ENCODE measurements at regions not wholly inside any gene's neighbourhood (a gene's known extent, or its start where the extent isn't known, plus 50 kb on each side); places are given as distances from the start of the nearest gene placed in this dataset.

DNA sequence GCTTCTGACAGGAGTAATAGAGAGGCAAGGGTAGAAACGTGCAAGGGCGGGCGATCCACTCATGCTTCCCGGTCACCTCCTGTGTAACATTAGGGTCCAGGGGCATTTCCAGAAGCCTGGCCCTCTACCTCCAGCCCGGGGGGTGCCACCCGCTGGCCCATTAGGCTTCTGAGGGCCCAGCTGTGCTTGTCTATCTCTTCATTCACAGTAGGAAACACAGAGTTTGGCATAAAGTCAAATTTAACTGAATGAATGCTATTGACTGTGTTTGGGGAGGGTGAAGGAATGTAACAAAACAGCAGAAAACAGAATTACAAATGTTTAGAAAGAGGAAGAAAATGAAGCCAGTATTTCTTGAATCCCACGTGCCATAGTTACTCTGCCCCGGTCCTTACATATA lies 112.4 kb upstream of the SLC66A3 start:
- TF ChIP-seq CTCF (IDR thresholded peaks at IDR 0.05; ENCODE audit: borderline replicate concordance) = no peak
- intact Hi-C loops (cut with micrococcal nuclease) = no loop called here
- no peak overlapping the region for H3K27ac ChIP-seq (replicated peaks)
- H3K4me3 ChIP-seq = no peak overlapping the region
- no peaks in the 10 kb centered on the region for H3K36me3 ChIP-seq
- DNase-seq = no peak
- peaks cover 24% of the 10 kb centered on the region for H3K9me3 ChIP-seq (replicated peaks)
- no peaks in the 10 kb centered on the region for H3K4me1 ChIP-seq
- H3K27me3 ChIP-seq (ENCODE audit: low read depth) = peaks cover 29% of the 10 kb centered on the region

- peaks cover 20% of the 10 kb centered on the region for H3K9me3 ChIP-seq (replicated peaks)
- intact Hi-C loops (cut with micrococcal nuclease) = no loop called here
- TF ChIP-seq CTCF (IDR thresholded peaks at IDR 0.05; ENCODE audit: borderline replicate concordance) = no peak
These were observed 112.0 kb upstream of the SLC66A3 start for GRCh38 chr2:11043245-11043644.

DNA sequence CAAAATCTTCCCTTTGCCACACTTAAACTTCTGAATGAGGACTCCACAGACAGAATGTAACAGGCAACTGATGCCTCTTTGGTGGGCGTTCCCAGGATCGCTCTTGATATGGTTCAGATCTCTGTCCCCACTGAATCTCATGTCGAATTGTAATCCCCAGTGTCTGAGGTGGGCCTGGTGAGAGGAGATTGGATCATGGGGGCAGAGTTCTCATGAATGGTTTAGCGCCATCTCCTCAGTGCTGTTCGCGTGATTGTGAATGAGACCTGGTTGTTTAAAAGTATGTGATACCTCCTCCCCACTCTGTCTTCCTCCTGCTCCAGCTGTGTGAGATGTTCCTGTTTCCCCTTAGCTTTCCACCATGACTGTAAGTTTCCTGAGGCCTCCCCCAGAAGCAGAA lies 111.1 kb upstream of the SLC66A3 start:
- Histone ChIP-seq H3K4me1 (no peaks in the 10 kb centered on the region), H3K4me3 (no peak overlapping the region), H3K27ac (replicated peaks) (no peak overlapping the region), H3K9me3 (replicated peaks) (peaks cover 11% of the 10 kb centered on the region), H3K27me3 (ENCODE audit: low read depth) (peaks cover 29% of the 10 kb centered on the region), H3K36me3 (no peaks in the 10 kb centered on the region)
- intact Hi-C loops (cut with micrococcal nuclease) = no loop called here
- TF ChIP-seq CTCF (IDR thresholded peaks at IDR 0.05; ENCODE audit: borderline replicate concordance) = no peak
- DNase-seq = no peak

More at GRCh38 chr2:11043245-11043644, 112.0 kb upstream of the SLC66A3 start:
- no peak overlapping the region for H3K4me3 ChIP-seq
- DNase-seq = no peak
- no peaks in the 10 kb centered on the region for H3K36me3 ChIP-seq
- H3K27me3 ChIP-seq (ENCODE audit: low read depth) = peaks cover 29% of the 10 kb centered on the region
- H3K27ac ChIP-seq (replicated peaks) = no peak overlapping the region
- no peaks in the 10 kb centered on the region for H3K4me1 ChIP-seq

- Histone ChIP-seq H3K4me3 (no peak overlapping the region), H3K27me3 (ENCODE audit: low read depth) (peaks cover 36% of the 10 kb centered on the region), H3K4me1 (no peaks in the 10 kb centered on the region), H3K9me3 (replicated peaks) (no peaks in the 10 kb centered on the region), H3K36me3 (no peaks in the 10 kb centered on the region), H3K27ac (replicated peaks) (no peak overlapping the region)
- TF ChIP-seq CTCF (IDR thresholded peaks at IDR 0.05; ENCODE audit: borderline replicate concordance) = no peak
- no peak for DNase-seq
- intact Hi-C loops (cut with micrococcal nuclease) = no loop called here
These were observed 110.0 kb upstream of the SLC66A3 start for GRCh38 chr2:11045294-11045693.

DNA sequence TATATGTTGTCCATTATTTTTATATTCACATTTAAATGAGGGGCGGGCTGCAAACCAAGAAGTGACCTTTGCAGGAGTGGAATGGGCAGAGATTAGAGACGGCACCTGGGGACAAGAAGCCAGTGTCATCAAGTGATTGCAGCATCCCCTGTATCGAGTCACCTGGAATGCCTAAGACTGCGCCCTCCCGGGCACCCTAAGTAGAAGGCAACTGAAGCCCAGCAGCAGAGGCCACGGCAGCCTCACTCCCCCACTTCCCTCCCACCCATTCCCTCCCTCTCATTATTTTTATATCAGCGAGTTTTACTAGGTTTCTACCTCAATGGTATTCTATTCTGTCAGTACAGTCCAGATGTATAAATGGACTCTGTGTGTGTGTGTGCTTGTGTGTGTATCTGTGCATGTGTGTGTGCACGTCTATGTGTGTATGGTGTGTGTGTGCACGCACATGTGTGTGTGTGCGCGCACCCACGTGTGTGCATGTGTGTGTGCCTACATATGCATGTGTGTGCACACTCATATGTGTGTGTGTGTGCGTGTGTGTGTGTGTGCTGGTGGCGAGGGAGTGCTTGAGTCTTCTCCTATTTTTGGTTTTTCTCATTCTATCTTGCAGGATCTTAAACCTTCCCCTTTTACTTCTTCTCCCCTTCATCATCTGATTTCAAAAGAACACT lies 106.8 kb upstream of the SLC66A3 start:
- DNase-seq = no peak
- intact Hi-C loops (cut with micrococcal nuclease) = no loop called here

More for the DNA sequence above, 106.8 kb upstream of the SLC66A3 start:
- H3K27ac ChIP-seq (replicated peaks) = no peak overlapping the region
- no peaks in the 10 kb centered on the region for H3K36me3 ChIP-seq
- peaks cover 20% of the 10 kb centered on the region for H3K27me3 ChIP-seq (ENCODE audit: low read depth)
- H3K9me3 ChIP-seq (replicated peaks) = no peaks in the 10 kb centered on the region
- H3K4me3 ChIP-seq = no peak overlapping the region
- no peaks in the 10 kb centered on the region for H3K4me1 ChIP-seq
- no peak for TF ChIP-seq CTCF (IDR thresholded peaks at IDR 0.05; ENCODE audit: borderline replicate concordance)
